ENCODE measurements at regions not wholly inside any gene's neighbourhood (a gene's known extent, or its start where the extent isn't known, plus 50 kb on each side); places are given as distances from the start of the nearest gene placed in this dataset.

DNA sequence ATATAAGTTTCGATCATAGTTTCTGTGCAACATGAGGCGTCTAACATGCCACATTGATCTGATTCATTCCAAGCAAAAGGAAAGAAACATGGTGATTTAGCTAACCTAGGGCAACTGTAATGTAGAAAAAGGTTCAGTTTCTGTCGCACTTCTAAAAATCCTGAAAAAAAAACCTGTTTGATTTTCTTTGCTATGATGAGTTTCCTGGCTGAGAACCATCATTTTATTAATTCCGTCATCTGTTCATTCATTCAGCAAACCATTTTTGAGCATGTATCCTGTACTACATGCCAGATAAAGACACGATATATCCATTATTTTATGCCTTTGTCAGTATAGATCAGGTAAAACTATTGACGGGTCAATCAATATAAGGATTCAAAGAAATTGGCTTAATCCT is 932.6 kb downstream of the GALC start:
- Histone ChIP-seq H3K9me2 (replicated peaks; ENCODE audit: control insufficient read depth, low read length) (no peaks in the 10 kb centered on the region), H3K27ac (ENCODE audit: low read depth, low read length) (no peak overlapping the region), H3K4me3 (ENCODE audit: low read length) (no peak overlapping the region), H3K4me2 (ENCODE audit: low read length) (no peak overlapping the region), H3K79me2 (ENCODE audit: control insufficient read depth, low read length) (no peaks in the 10 kb centered on the region), H4K20me1 (ENCODE audit: control insufficient read depth, insufficient read depth, low read depth, low read length) (no peaks in the 10 kb centered on the region), H3F3A (ENCODE audit: control insufficient read depth, insufficient read depth) (no peaks in the 10 kb centered on the region), H3K9me3 (ENCODE audit: control insufficient read depth, insufficient read depth, low read length) (no peaks in the 10 kb centered on the region), H3K4me1 (ENCODE audit: control insufficient read depth, low read length) (no peaks in the 10 kb centered on the region), H3K36me3 (ENCODE audit: control insufficient read depth, low read length) (no peaks in the 10 kb centered on the region), H3K27me3 (ENCODE audit: control insufficient read depth, low read length) (no peaks in the 10 kb centered on the region)
- TF ChIP-seq, protein P1, sequence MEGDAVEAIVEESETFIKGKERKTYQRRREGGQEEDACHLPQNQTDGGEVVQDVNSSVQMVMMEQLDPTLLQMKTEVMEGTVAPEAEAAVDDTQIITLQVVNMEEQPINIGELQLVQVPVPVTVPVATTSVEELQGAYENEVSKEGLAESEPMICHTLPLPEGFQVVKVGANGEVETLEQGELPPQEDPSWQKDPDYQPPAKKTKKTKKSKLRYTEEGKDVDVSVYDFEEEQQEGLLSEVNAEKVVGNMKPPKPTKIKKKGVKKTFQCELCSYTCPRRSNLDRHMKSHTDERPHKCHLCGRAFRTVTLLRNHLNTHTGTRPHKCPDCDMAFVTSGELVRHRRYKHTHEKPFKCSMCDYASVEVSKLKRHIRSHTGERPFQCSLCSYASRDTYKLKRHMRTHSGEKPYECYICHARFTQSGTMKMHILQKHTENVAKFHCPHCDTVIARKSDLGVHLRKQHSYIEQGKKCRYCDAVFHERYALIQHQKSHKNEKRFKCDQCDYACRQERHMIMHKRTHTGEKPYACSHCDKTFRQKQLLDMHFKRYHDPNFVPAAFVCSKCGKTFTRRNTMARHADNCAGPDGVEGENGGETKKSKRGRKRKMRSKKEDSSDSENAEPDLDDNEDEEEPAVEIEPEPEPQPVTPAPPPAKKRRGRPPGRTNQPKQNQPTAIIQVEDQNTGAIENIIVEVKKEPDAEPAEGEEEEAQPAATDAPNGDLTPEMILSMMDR (IDR thresholded peaks at IDR 0.05; ENCODE audit: low read depth, low read length, poor library complexity, severe bottlenecking), result no peak
- no peak for TF ChIP-seq EZH2phosphoT487 (IDR thresholded peaks at IDR 0.05; ENCODE audit: borderline replicate concordance, low read length)

DNA sequence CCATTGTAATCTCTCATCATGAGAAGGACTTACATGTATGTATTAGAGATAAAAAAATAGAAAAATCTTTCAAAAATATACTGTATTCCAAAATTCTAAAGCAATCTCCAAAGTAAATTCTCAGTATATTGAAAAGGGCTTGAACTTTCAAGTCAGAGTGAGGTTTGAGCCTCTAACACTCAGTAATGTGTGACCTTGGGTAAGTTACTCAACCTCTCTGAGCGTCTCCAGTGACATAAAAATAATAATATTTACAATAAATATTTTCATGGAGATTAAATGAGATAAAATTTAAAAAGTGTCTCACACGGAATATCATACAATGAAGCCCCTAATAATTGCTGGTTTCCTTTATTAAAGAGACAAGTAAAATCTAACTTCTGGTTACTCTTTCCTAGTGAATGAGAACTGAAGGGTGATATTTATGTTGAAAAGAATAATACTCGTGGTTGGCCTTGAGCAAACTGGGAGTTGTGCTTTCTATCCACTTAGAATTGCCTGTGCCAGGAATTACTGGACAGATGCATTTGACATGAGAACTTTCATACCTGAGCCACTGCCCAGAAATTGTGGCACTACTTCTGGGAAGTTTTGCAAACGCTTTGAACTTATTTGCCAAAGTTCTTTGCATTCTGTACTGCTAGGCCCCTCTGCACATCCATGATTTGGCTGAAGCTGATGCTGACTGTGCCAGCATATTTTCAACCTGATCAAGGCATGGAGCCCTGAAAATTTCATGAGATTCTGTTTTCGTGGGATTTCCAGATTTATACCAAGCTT is 933.7 kb downstream of the GALC start:
- H4K20me1 ChIP-seq (ENCODE audit: control insufficient read depth, insufficient read depth, low read depth, low read length), result no peaks in the 10 kb centered on the region
- H3K9me3 ChIP-seq (ENCODE audit: control insufficient read depth, insufficient read depth, low read length), result no peaks in the 10 kb centered on the region
- H3K9me2 ChIP-seq (replicated peaks; ENCODE audit: control insufficient read depth, low read length), result no peaks in the 10 kb centered on the region
- no peaks in the 10 kb centered on the region for H3K79me2 ChIP-seq (ENCODE audit: control insufficient read depth, low read length)
- H3K36me3 ChIP-seq (ENCODE audit: control insufficient read depth, low read length), result no peaks in the 10 kb centered on the region
- H3K4me3 ChIP-seq (ENCODE audit: low read length), result no peak overlapping the region
- no peak overlapping the region for H3K4me2 ChIP-seq (ENCODE audit: low read length)
- no peaks in the 10 kb centered on the region for H3F3A ChIP-seq (ENCODE audit: control insufficient read depth, insufficient read depth)
- H3K27ac ChIP-seq (ENCODE audit: low read depth, low read length), result no peak overlapping the region
- TF ChIP-seq, protein P1 (IDR thresholded peaks at IDR 0.05; ENCODE audit: low read depth, low read length, poor library complexity, severe bottlenecking), result no peak
- no peak for TF ChIP-seq EZH2phosphoT487 (IDR thresholded peaks at IDR 0.05; ENCODE audit: borderline replicate concordance, low read length)
- no peaks in the 10 kb centered on the region for H3K27me3 ChIP-seq (ENCODE audit: control insufficient read depth, low read length)
- H3K4me1 ChIP-seq (ENCODE audit: control insufficient read depth, low read length), result no peaks in the 10 kb centered on the region

DNA sequence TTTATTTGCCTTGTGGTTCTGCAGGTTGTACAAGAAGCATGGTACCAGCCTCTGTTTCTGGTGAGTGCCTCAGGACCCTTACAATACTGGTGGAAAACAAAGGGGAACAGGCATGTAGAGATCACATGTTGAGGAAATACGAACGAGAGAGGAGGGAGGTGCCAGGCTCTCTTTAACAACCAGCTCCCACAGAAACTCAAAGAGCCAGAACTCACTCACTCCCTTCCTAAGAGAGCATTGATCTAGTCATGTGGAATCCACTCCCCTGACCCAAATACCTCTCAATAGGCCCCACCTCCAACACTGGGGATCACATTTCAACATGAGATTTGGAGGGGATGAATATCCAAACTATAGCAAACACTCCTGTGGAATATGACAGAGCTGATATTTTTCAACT is 938.0 kb downstream of the GALC start:
- H3K9me3 ChIP-seq (ENCODE audit: control insufficient read depth, insufficient read depth, low read length), result no peaks in the 10 kb centered on the region
- no peaks in the 10 kb centered on the region for H3K27me3 ChIP-seq (ENCODE audit: control insufficient read depth, low read length)
- no peak overlapping the region for H3K4me2 ChIP-seq (ENCODE audit: low read length)
- no peak overlapping the region for H3K4me3 ChIP-seq (ENCODE audit: low read length)
- H4K20me1 ChIP-seq (ENCODE audit: control insufficient read depth, insufficient read depth, low read depth, low read length), result no peaks in the 10 kb centered on the region
- no peaks in the 10 kb centered on the region for H3K79me2 ChIP-seq (ENCODE audit: control insufficient read depth, low read length)
- no peak overlapping the region for H3K27ac ChIP-seq (ENCODE audit: low read depth, low read length)
- no peak for TF ChIP-seq EZH2phosphoT487 (IDR thresholded peaks at IDR 0.05; ENCODE audit: borderline replicate concordance, low read length)
- TF ChIP-seq, protein P1 (IDR thresholded peaks at IDR 0.05; ENCODE audit: low read depth, low read length, poor library complexity, severe bottlenecking), result no peak
- no peaks in the 10 kb centered on the region for H3K36me3 ChIP-seq (ENCODE audit: control insufficient read depth, low read length)
- no peaks in the 10 kb centered on the region for H3K9me2 ChIP-seq (replicated peaks; ENCODE audit: control insufficient read depth, low read length)
- H3F3A ChIP-seq (ENCODE audit: control insufficient read depth, insufficient read depth), result no peaks in the 10 kb centered on the region
- no peaks in the 10 kb centered on the region for H3K4me1 ChIP-seq (ENCODE audit: control insufficient read depth, low read length)
